SK-N-DZ (cell line): ENCODE measurements at regions not wholly inside any gene's neighbourhood (a gene's known extent, or its start where the extent isn't known, plus 50 kb on each side); places are given as distances from the start of the nearest gene placed in this dataset.

ENCODE experiments used
- DNase-seq: peaks from one replicate; pipeline ENCODE4 v3.0.0-alpha.2; 2015; ENCODE audit warnings: low spot score

- no peak for DNase-seq
Observed at GRCh38 chr10:105986486-105986885, 1178.0 kb downstream of the SORCS1 start.

- DNase-seq, result no peak
Observed at GRCh38 chr10:105982735-105983134, 1181.8 kb downstream of the SORCS1 start.

DNA sequence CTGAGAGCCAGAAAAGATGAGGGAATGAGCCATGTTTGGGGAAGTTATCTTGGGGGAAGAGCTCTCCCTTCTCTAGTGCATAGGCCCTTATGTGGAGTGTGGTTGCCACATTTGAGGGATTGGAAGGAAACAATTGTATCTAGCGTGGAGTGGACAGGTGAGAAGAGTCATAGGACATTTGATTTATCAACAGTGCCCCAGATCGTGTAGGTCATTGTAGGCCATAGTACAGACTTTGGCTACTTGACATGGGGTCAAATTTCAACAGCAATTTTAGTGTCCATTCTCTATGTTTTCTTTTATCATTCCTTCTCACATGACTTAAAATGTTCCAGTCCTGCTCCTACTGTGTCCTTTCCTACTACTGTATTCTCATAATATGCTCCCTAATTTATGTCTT lies 1182.8 kb downstream of the SORCS1 start:
- no peak for DNase-seq

DNA sequence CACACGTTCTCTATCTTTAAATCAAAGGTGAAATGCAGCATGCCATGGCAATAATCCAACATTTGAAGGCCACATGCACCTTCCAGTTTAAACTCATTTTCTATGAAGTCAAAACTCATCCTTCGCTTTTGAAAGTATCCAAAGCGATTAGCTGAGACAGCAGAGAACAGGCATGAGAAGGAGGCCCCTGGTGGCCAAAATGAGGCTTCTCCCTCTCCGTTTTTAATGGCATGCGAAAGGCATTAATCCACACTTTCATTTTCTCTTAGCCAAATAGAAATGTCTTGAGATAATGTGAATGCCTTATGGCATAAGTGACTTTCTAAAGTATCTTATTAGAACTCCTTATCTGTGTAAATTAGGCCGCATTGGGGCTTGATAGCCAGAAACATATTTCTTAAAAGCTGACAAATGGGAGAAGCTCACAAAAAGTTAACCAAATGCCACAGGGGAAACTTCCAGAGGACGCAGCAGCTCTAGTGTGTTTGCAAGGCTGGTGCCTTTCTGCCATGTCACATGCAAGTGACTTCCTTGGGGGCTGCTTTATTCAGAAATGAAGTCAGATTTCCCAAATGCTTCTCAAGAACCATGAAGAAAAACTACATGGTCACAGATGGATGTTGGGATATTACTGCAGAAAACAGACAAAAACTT lies 1189.6 kb downstream of the SORCS1 start:
- DNase-seq, result no peak

GRCh38 chr10:105973902-105974301 lies 1190.6 kb downstream of the SORCS1 start:
- DNase-seq, result no peak

DNA sequence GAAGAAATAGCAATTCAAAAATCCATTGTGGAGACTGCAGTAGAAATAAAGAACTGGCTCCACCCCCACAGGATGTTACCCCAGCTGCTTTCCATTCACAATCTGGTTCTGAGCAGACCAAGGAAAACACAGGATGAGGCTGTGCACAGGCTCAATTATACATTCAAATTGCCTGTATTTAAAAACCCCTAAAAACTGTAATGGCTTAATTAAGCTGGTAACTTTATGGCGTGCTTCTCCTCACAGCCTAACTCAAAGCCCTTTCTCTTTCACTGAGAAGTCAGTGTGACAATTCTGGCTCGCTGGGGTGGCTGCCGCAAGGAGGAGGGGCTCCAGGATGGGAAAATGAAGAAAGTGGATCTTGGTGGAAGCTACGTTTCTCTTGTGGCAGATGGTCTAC lies 1191.1 kb downstream of the SORCS1 start:
- DNase-seq, result no peak

GRCh38 chr10:105971460-105971859 lies 1193.0 kb downstream of the SORCS1 start:
- DNase-seq, result no peak

DNA sequence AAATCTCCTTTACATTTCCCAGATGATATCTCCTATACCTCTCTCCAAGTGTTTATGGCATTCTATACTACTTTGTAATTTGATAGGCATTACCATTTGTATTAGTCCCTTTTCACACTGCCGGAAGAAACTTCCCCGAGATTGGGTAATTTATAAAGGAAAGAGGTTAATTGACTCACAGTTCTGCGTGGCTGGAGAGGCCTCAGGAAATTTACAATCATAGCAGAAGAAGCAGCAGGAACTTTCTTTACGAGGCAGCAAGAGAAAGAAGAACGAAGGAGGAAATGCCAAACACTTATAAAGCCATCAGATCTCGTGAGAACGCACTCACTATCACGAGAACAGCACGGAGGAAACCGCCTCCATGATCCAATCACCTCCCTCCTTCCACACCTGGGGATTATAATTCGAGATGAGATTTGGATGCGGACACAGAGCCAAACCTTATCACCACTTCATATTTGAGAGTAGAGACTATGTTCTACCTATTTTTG lies 1194.6 kb downstream of the SORCS1 start:
- no peak for DNase-seq

GRCh38 chr10:105968666-105969065 lies 1195.8 kb downstream of the SORCS1 start:
- no peak for DNase-seq

- no peak for DNase-seq
Observed at GRCh38 chr10:105967256-105967655, 1197.2 kb downstream of the SORCS1 start.

- no peak for DNase-seq
Observed at GRCh38 chr10:105965141-105965540, 1199.4 kb downstream of the SORCS1 start.

DNA sequence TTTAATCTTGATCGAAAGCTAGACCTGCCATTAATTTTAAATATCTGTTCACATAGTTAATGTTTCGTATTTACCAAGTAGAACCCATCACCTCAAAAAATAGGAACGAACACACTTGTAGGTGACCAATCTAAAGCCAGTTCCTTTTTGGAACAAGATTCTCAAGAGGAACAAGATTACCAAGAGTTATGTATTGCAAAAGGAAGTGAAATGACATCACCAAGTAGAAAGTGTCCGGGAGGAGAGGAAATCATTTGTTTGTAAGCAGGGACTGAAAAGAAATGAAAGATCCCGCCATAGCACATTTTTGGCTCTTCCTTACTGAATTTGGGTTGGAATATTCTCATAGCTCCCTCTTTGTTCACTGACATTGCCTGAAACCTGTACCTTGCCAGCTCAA lies 1200.5 kb downstream of the SORCS1 start:
- no peak for DNase-seq

DNA sequence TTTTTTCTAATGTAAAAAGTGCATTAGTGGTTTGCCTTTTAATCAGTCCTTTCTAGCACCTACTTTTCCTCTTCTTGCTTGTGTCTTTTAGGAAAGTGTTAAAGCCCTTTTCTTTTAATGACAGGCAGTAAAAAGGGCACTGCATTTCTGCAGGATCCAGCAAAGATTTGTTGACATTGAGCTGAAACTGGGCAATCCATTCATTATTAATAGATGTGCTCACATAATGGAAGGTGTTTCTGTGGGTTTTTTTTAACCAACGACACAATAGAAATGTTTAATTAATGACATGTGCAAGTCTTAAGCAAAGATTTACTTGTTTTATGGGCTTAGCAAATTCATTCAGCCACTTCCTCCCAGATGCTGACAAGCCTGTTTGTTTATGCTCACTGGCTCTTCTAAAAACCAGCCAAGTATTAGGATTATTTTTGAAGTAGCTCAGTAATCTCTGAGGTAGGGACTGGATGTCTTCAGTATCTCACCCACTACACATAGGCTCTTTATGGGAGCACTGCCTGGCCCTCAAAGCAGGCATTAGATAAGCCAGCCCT lies 1201.1 kb downstream of the SORCS1 start:
- no peak for DNase-seq

DNA sequence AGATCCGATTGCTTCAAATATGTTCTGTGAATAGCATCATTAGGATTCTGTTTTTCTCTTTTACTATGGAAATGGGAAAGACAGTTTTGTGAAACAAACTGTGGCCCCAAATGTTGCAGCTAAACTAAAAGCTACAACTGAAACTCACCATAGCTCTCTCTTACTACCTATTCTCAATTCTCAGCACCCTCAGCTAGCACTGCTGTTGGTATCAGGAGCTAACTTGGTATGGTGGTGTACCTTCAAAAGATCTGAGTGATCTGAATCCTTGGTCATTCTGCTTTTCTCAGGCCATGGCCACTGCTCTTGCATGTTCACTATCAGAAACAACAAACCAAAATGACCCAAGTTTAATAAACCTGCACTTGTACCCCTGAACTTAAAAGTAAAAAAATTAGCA lies 1208.0 kb downstream of the SORCS1 start:
- DNase-seq, result no peak

GRCh38 chr10:105953861-105954260 lies 1210.6 kb downstream of the SORCS1 start:
- no peak for DNase-seq

- DNase-seq, result no peak
Observed at GRCh38 chr10:105953056-105953455, 1211.5 kb downstream of the SORCS1 start.

DNA sequence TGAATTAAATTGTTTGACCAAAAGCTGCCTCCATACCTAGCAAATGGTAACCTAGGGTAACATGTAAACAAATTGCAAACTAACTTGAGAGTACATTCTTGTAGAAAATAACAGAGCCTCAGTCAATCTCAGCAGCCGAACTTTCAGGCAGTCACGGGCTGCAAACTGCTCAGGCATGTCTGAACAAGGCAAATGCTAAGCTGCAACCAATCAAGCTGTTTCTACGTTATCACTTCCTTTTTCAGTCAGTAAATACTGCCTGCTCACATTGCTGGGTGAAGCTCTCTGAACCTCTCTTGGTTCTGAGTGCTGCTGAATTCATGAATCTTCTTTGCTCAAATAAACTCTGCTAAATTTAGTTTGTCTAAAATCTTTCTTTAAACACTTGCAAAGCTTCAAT lies 1212.4 kb downstream of the SORCS1 start:
- DNase-seq, result no peak

- DNase-seq, result peak; percentile 50
Observed at GRCh38 chr10:105950410-105950809, 1214.1 kb downstream of the SORCS1 start.

DNA sequence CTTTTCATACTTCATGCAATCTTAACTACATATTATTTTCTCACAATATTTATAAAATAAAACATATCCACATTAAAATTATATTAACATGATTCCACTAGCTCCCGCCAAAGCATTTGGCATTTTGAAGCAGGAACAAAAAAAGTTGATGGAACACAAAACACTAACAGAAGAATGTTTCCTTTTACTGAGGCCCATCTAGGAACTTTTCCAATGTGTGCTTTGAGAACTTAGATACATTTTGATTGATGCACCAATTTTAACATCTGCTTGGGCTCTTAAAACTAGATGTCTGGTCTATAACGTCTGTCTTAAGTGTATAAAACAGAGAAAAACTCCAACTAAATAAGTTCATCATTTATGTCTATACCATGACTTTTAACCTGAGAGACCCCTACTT lies 1214.8 kb downstream of the SORCS1 start:
- DNase-seq, result no peak

DNA sequence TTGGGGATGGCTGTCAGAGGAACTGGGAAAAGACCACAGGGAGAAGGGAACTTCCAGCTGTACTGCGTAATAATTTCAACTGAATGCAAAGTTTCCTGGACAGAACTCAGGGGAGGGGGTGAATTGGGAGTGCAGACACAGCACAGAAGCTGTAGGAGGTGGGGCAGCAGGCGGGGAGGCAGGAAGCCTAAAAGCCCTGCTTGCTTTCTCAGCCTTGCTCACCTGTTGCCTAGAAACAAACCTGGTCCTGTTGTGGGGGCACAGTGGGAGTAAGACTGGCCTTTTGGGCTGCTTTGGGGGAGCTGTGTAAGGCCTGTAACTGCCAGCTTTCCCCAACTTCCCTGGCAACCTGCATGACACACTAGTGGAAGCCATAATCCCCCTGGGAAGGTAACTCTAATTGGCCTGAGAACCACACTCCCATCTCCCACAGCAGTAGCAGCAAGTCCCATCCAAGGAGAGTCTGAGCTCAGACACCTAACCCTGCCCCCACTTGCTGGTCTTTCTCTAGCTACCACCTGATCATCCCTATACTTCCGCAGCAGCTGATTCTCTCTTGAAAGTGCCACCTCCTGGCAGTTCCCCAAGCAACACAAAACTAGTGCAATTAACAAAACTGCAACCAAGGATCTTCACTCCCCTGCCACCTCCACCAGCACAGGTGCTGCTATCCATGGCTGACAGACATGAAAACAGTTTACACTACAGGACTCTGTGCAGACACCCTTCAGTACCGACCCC lies 1239.3 kb downstream of the SORCS1 start:
- DNase-seq, result no peak

DNA sequence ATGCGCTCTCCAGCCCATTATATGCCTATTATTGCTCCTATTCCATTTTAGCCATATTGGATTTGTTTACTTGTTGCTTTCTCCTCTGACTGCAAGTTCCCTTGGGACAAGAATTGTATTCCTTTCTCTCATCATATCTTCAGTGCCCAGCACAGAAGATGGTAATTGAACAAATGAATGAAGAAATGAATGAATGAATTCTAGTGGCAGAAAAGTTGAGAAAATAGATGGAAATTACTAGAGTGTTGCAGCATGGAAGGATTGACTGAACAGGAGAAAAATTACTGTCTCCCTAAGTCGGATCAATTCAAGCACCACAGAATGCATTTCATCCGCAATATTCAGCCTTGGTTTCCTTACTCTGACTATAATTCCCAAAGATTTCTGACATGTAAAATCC lies 1243.2 kb downstream of the SORCS1 start:
- DNase-seq, result no peak

- no peak for DNase-seq
Observed at GRCh38 chr10:105914432-105914831, 1250.1 kb downstream of the SORCS1 start.

GRCh38 chr10:105908701-105909100 lies 1255.8 kb downstream of the SORCS1 start:
- no peak for DNase-seq
